GM21528 (cell line): ENCODE measurements at regions not wholly inside any gene's neighbourhood (a gene's known extent, or its start where the extent isn't known, plus 50 kb on each side); places are given as distances from the start of the nearest gene placed in this dataset.
"Not testable (repeated sequence)": the region's sequence is repeated elsewhere in the genome, so short reads cannot be mapped to it uniquely, and the experiment has no call there.

Experiments
- ATAC-seq: cut with Tn5 transposase; IDR thresholded peaks from one replicate; pipeline ENCODE4 v1.9.1; 2021; ENCODE audit warnings: mild to moderate bottlenecking, moderate library complexity; ENCODE audit not compliant: unreplicated experiment, low FRiP score

GRCh38 chr2:225814554-225814953, 415.0 kb downstream of the NYAP2 start:
- no peak for ATAC-seq

GRCh38 chr2:225806105-225806504, 406.6 kb downstream of the NYAP2 start:
- ATAC-seq = no peak

- not testable (repeated sequence) for ATAC-seq
These were observed 402.6 kb downstream of the NYAP2 start for GRCh38 chr2:225802076-225802475.

- ATAC-seq = no peak
These were observed 397.9 kb downstream of the NYAP2 start for GRCh38 chr2:225797394-225797793.

- ATAC-seq = no peak
These were observed 395.3 kb downstream of the NYAP2 start for GRCh38 chr2:225794652-225795400.

GRCh38 chr2:225793736-225794550, 394.4 kb downstream of the NYAP2 start:
- no peak for ATAC-seq

GRCh38 chr2:225788571-225789094, 389.1 kb downstream of the NYAP2 start:
- ATAC-seq = no peak

GRCh38 chr2:225787497-225787896, 388.0 kb downstream of the NYAP2 start:
- ATAC-seq = no peak

GRCh38 chr2:225781991-225782390, 382.5 kb downstream of the NYAP2 start:
- no peak for ATAC-seq

GRCh38 chr2:225781145-225781544, 381.6 kb downstream of the NYAP2 start:
- no peak for ATAC-seq

- no peak for ATAC-seq
These were observed 380.3 kb downstream of the NYAP2 start for GRCh38 chr2:225779829-225780228.

GRCh38 chr2:225773148-225773547, 373.6 kb downstream of the NYAP2 start:
- no peak for ATAC-seq

GRCh38 chr2:225771701-225772100, 372.2 kb downstream of the NYAP2 start:
- no peak for ATAC-seq

- ATAC-seq = no peak
These were observed 369.2 kb downstream of the NYAP2 start for GRCh38 chr2:225768741-225769140.

- no peak for ATAC-seq
These were observed 366.9 kb downstream of the NYAP2 start for GRCh38 chr2:225766431-225766830.

GRCh38 chr2:225765820-225766219, 366.3 kb downstream of the NYAP2 start:
- ATAC-seq = no peak

GRCh38 chr2:225764346-225764745, 364.8 kb downstream of the NYAP2 start:
- ATAC-seq = no peak

- no peak for ATAC-seq
These were observed 364.2 kb downstream of the NYAP2 start for GRCh38 chr2:225763711-225764110.

- ATAC-seq = no peak
These were observed 361.9 kb downstream of the NYAP2 start for GRCh38 chr2:225761396-225761795.

- ATAC-seq = no peak
These were observed 357.7 kb downstream of the NYAP2 start for GRCh38 chr2:225757248-225757647.

- no peak for ATAC-seq
These were observed 356.7 kb downstream of the NYAP2 start for GRCh38 chr2:225756198-225756597.

- ATAC-seq = no peak
These were observed 349.1 kb downstream of the NYAP2 start for GRCh38 chr2:225748609-225749008.
